ENCODE measurements at regions not wholly inside any gene's neighbourhood (a gene's known extent, or its start where the extent isn't known, plus 50 kb on each side); places are given as distances from the start of the nearest gene placed in this dataset.

GRCh38 chr3:159803459-159803858 lies 185.2 kb upstream of the IL12A start:
- H3K4me3 ChIP-seq, result no peak overlapping the region
- no peaks in the 10 kb centered on the region for H3K27me3 ChIP-seq
- H3K27ac ChIP-seq, result peak overlapping the region in 3 of 10 donors; percentile 68 to 74 (median 73)
- no peak for DNase-seq
- H3K9me3 ChIP-seq, result no peaks in the 10 kb centered on the region
- TF ChIP-seq, protein P1, sequence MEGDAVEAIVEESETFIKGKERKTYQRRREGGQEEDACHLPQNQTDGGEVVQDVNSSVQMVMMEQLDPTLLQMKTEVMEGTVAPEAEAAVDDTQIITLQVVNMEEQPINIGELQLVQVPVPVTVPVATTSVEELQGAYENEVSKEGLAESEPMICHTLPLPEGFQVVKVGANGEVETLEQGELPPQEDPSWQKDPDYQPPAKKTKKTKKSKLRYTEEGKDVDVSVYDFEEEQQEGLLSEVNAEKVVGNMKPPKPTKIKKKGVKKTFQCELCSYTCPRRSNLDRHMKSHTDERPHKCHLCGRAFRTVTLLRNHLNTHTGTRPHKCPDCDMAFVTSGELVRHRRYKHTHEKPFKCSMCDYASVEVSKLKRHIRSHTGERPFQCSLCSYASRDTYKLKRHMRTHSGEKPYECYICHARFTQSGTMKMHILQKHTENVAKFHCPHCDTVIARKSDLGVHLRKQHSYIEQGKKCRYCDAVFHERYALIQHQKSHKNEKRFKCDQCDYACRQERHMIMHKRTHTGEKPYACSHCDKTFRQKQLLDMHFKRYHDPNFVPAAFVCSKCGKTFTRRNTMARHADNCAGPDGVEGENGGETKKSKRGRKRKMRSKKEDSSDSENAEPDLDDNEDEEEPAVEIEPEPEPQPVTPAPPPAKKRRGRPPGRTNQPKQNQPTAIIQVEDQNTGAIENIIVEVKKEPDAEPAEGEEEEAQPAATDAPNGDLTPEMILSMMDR (IDR thresholded peaks at IDR 0.05), result no peak
- peaks cover 8 to 89% (median 69%) of the 10 kb centered on the region in 9 donors for H3K4me1 ChIP-seq
- H3K36me3 ChIP-seq, result no peaks in the 10 kb centered on the region
- intact Hi-C loops (cut with DNase I), result loop anchor here in 8 of 10 donors (5.0 to 10.0 kb wide), 7 partner anchors 36 to 539 kb away; no protein-coding TSS in a partner anchor
- 78 to 81% methylated on average over 3 of the region's 3 CpGs for WGBS, 2 donors
- ATAC-seq, result no peak

DNA sequence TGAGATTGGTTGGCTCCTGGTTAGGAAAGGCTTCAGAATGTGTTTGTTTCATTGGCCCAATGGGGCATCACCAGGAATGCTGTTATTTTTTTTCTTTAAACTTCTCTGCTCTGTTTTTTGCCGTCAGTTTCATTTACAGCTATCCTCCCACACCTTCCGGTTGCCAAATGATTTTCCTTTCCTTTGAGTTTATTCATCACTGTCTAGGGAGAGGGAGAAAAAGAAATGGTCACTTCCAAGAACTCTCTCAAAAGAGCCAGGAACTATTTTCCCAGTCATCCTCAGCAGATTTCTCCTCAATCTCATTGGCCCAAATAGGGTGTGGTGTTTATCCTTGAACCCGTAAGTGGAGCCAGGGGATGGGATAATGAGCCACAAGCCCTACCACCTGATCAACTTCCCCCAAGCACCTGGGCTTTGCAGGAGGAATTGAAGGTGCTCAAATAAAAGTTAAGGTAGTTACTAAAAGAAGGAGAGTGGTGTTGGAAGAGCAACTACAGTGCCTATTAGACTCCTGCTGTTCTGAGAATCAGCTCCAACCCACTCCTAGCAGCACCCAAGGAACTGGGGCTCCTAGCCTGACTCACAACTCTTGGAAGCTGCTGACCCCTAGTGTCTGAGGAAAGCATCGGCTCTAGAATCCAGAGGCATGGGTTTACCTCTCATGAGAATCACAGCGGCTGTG lies 183.8 kb upstream of the IL12A start:
- intact Hi-C loops (cut with DNase I), result loop anchor here (1.0 to 10.0 kb wide), 14 partner anchors 38 to 543 kb away; no protein-coding TSS in a partner anchor
- Histone ChIP-seq H3K9me3 (no peaks in the 10 kb centered on the region), H3K4me3 (peak overlapping the region in 1 of 10 donors; percentile 4), H3K27me3 (no peaks in the 10 kb centered on the region), H3K4me1 (peaks cover 8 to 79% (median 57%) of the 10 kb centered on the region in 9 donors), H3K36me3 (no peaks in the 10 kb centered on the region), H3K27ac (peak overlapping the region in 8 of 10 donors; percentile 42 to 74 (median 64))
- peak in 1 of 2 donors; percentile 82 for DNase-seq
- TF ChIP-seq, protein P1 (IDR thresholded peaks at IDR 0.05), result peak; percentile 80 to 94 (median 86)
- WGBS, 2 donors, result 37 to 42% methylated on average over 5 of the region's 5 CpGs
- ATAC-seq, result peak; percentile 88 to 94 (median 92)

GRCh38 chr3:159805411-159805772 lies 183.2 kb upstream of the IL12A start:
- 94 to 97% methylated on average over 1 of the region's 1 CpG for WGBS, 2 donors
- Histone ChIP-seq H3K4me3 (no peak overlapping the region), H3K27me3 (no peaks in the 10 kb centered on the region), H3K9me3 (no peaks in the 10 kb centered on the region), H3K4me1 (peaks cover 8 to 75% (median 55%) of the 10 kb centered on the region in 9 donors), H3K36me3 (no peaks in the 10 kb centered on the region), H3K27ac (peak overlapping the region in 7 of 10 donors; percentile 42 to 74 (median 68))
- TF ChIP-seq, protein P1 (IDR thresholded peaks at IDR 0.05), result peak in 2 of 9 donors; percentile 4 to 10
- DNase-seq (no peak), ATAC-seq (peak in 1 of 8 donors; percentile 5)
- intact Hi-C loops (cut with DNase I), result loop anchor here (1.0 to 10.0 kb wide), 11 partner anchors 39 to 543 kb away; no protein-coding TSS in a partner anchor

DNA sequence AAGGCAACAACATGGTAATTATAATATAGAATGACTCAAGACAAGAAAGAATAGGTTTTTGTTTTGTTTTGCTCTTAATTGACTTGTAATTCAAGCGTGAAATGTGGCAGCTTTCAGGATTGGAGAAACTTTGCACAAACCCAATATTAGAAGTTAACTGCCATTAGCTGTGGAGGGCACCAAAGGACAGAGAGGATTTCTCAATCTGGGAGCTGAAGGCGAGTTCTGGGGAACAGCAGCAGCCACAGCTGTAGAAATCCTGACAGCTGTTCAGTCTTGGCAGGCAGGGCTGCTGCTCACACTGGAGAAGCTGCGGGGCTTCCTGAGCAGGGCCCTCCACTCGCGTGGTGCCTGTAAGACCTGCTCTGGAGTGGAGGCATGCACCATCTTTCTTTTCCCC lies 182.2 kb upstream of the IL12A start:
- no peaks in the 10 kb centered on the region for H3K36me3 ChIP-seq
- peak; percentile 39 to 84 (median 71) for ATAC-seq
- H3K27me3 ChIP-seq, result no peaks in the 10 kb centered on the region
- no peak overlapping the region for H3K4me3 ChIP-seq
- peak; percentile 39 to 69 for DNase-seq
- 48 to 53% methylated on average over 5 of the region's 5 CpGs for WGBS, 2 donors
- intact Hi-C loops (cut with DNase I), result loop anchor here in 9 of 10 donors (2.0 to 10.0 kb wide), 7 partner anchors 44 to 544 kb away; no protein-coding TSS in a partner anchor
- TF ChIP-seq, protein P1 (IDR thresholded peaks at IDR 0.05), result peak in 1 of 9 donors; percentile 18
- peaks cover 4 to 65% (median 45%) of the 10 kb centered on the region in 9 donors for H3K4me1 ChIP-seq
- H3K9me3 ChIP-seq, result no peaks in the 10 kb centered on the region
- H3K27ac ChIP-seq, result peak overlapping the region in 7 of 10 donors; percentile 9 to 74 (median 28)
